GM06990 (cell line): ENCODE measurements at regions not wholly inside any gene's neighbourhood (a gene's known extent, or its start where the extent isn't known, plus 50 kb on each side); places are given as distances from the start of the nearest gene placed in this dataset.

Experiments
- DNase-seq: peaks from one replicate; pipeline ENCODE4 v3.0.0-alpha.2; 2011; ENCODE audit not compliant: insufficient read length; ENCODE audit errors: extremely low read depth
- H3K27me3 ChIP-seq: replicated peaks from 2 replicates; pipeline ENCODE4 v1.6.0; 2011; ENCODE audit warnings: low read length; ENCODE audit not compliant: control insufficient read depth, insufficient read depth
- H3K36me3 ChIP-seq: 2 replicates; pipeline ENCODE4 v1.5.1; 2011; ENCODE audit warnings: low read length; ENCODE audit not compliant: control insufficient read depth, insufficient read depth
- H3K4me3 ChIP-seq: replicated peaks from 2 replicates; pipeline ENCODE4 v1.5.1; 2011; ENCODE audit warnings: low read depth, mild to moderate bottlenecking, control low read depth, low read length
- CTCF ChIP-seq: IDR thresholded peaks from 2 replicates; pipeline ENCODE4 v1.5.1; 2011; ENCODE audit warnings: low read length, control low read depth, mild to moderate bottlenecking, inconsistent platforms; ENCODE audit not compliant: insufficient read depth, poor library complexity, severe bottlenecking

GRCh38 chr5:60183881-60184280 lies 290.4 kb upstream of the PDE4D start:
- Histone ChIP-seq H3K4me3 (no peak overlapping the region), H3K27me3 (no peaks in the 10 kb centered on the region), H3K36me3 (no peaks in the 10 kb centered on the region)
- no peak for DNase-seq
- TF ChIP-seq CTCF = no peak

- H3K4me3 ChIP-seq = no peak overlapping the region
- no peaks in the 10 kb centered on the region for H3K27me3 ChIP-seq
- TF ChIP-seq CTCF = no peak
- no peaks in the 10 kb centered on the region for H3K36me3 ChIP-seq
- no peak for DNase-seq
Observed at GRCh38 chr5:60178101-60178500, 284.6 kb upstream of the PDE4D start.

- no peak for DNase-seq
- H3K27me3 ChIP-seq = no peaks in the 10 kb centered on the region
- no peaks in the 10 kb centered on the region for H3K36me3 ChIP-seq
- H3K4me3 ChIP-seq = no peak overlapping the region
- no peak for TF ChIP-seq CTCF
Observed at GRCh38 chr5:60177596-60177995, 284.1 kb upstream of the PDE4D start.

- TF ChIP-seq CTCF = no peak
- Histone ChIP-seq H3K27me3 (no peaks in the 10 kb centered on the region), H3K4me3 (no peak overlapping the region), H3K36me3 (no peaks in the 10 kb centered on the region)
- DNase-seq = no peak
Observed at GRCh38 chr5:60173667-60174066, 280.1 kb upstream of the PDE4D start.

GRCh38 chr5:60163762-60164161 lies 270.2 kb upstream of the PDE4D start:
- Histone ChIP-seq H3K36me3 (no peaks in the 10 kb centered on the region), H3K27me3 (no peaks in the 10 kb centered on the region), H3K4me3 (no peak overlapping the region)
- no peak for DNase-seq
- TF ChIP-seq CTCF = no peak

- Histone ChIP-seq H3K27me3 (no peaks in the 10 kb centered on the region), H3K36me3 (no peaks in the 10 kb centered on the region), H3K4me3 (no peak overlapping the region)
- DNase-seq = no peak
- no peak for TF ChIP-seq CTCF
Observed at GRCh38 chr5:60162441-60162840, 268.9 kb upstream of the PDE4D start.
